H9 (cell line): ENCODE measurements at regions not wholly inside any gene's neighbourhood (a gene's known extent, or its start where the extent isn't known, plus 50 kb on each side); places are given as distances from the start of the nearest gene placed in this dataset.

ENCODE experiments used
- DNase-seq: peaks from one replicate; pipeline ENCODE4 v3.0.0-alpha.2; 2017
- H2AFZ ChIP-seq: one replicate; pipeline ENCODE4 v1.6.1; 2013; ENCODE audit warnings: mild to moderate bottlenecking, low read length, control low read depth, moderate library complexity
- H2AK5ac ChIP-seq: 2 replicates; pipeline ENCODE4 v1.6.1; 2013; ENCODE audit warnings: low read length, control low read depth, mixed read lengths; ENCODE audit not compliant: insufficient read length
- H2BK120ac ChIP-seq: one replicate; pipeline ENCODE4 v1.6.1; 2013; ENCODE audit warnings: low read depth, mild to moderate bottlenecking, low read length, control low read depth, inconsistent platforms; ENCODE audit not compliant: poor library complexity, severe bottlenecking
- H2BK12ac ChIP-seq: 2 replicates; pipeline ENCODE4 v1.6.1; 2013; ENCODE audit warnings: low read length, control low read depth, mixed read lengths, low read depth; ENCODE audit not compliant: insufficient read length
- H2BK15ac ChIP-seq: 2 replicates; pipeline ENCODE4 v1.6.1; 2013; ENCODE audit warnings: low read depth, low read length, control low read depth
- H2BK20ac ChIP-seq: one replicate; pipeline ENCODE4 v1.6.1; 2013; ENCODE audit warnings: low read depth, mild to moderate bottlenecking, low read length, control low read depth, inconsistent platforms; ENCODE audit not compliant: poor library complexity, severe bottlenecking
- H2BK5ac ChIP-seq: 2 replicates; pipeline ENCODE4 v1.6.1; 2013; ENCODE audit warnings: low read length, control low read depth, mixed read lengths; ENCODE audit not compliant: insufficient read length
- H3K14ac ChIP-seq: 2 replicates; pipeline ENCODE4 v1.6.1; 2013; ENCODE audit warnings: low read length, control low read depth; ENCODE audit not compliant: insufficient read depth
- H3K18ac ChIP-seq: 2 replicates; pipeline ENCODE4 v1.6.1; 2013; ENCODE audit warnings: low read depth, mild to moderate bottlenecking, mixed read lengths, low read length, control low read depth; ENCODE audit not compliant: insufficient read length
- H3K23ac ChIP-seq: 2 replicates; pipeline ENCODE4 v1.6.1; 2013; ENCODE audit warnings: low read length, control low read depth, mixed read lengths, low read depth; ENCODE audit not compliant: insufficient read length
- H3K23me2 ChIP-seq: 2 replicates; pipeline ENCODE4 v1.6.1; 2013; ENCODE audit warnings: low read depth, mild to moderate bottlenecking, mixed read lengths, low read length, control low read depth; ENCODE audit not compliant: insufficient read length, poor library complexity, severe bottlenecking
- H3K27ac ChIP-seq: 2 replicates; pipeline ENCODE4 v1.5.1; 2013; ENCODE audit warnings: low read length, control low read depth, mixed read lengths, low read depth; ENCODE audit not compliant: insufficient read length
- H3K27me3 ChIP-seq: 2 replicates; pipeline ENCODE4 v1.6.1; 2013; ENCODE audit warnings: low read length, control low read depth, inconsistent platforms; ENCODE audit not compliant: insufficient read depth
- H3K4ac ChIP-seq: 2 replicates; pipeline ENCODE4 v1.6.1; 2013; ENCODE audit warnings: low read depth, mild to moderate bottlenecking, control low read depth, inconsistent platforms, low read length, moderate library complexity
- H3K4me1 ChIP-seq: 2 replicates; pipeline ENCODE4 v1.6.1; 2013; ENCODE audit warnings: low read length, control low read depth, inconsistent platforms; ENCODE audit not compliant: insufficient read depth
- H3K4me2 ChIP-seq: 2 replicates; pipeline ENCODE4 v1.6.1; 2013; ENCODE audit warnings: low read length, control low read depth, mixed read lengths; ENCODE audit not compliant: insufficient read length, insufficient read depth
- H3K56ac ChIP-seq: 2 replicates; pipeline ENCODE4 v1.6.1; 2013; ENCODE audit warnings: low read depth, mild to moderate bottlenecking, mixed read lengths, low read length, control low read depth; ENCODE audit not compliant: insufficient read length
- H3K79me1 ChIP-seq: 2 replicates; pipeline ENCODE4 v1.6.1; 2013; ENCODE audit warnings: low read depth, mild to moderate bottlenecking, moderate library complexity, low read length, control low read depth, inconsistent platforms; ENCODE audit not compliant: insufficient read depth, poor library complexity, severe bottlenecking
- H3K79me2 ChIP-seq: 2 replicates; pipeline ENCODE4 v1.6.1; 2013; ENCODE audit warnings: low read length, control low read depth, inconsistent platforms; ENCODE audit not compliant: insufficient read depth
- H3K9ac ChIP-seq: 2 replicates; pipeline ENCODE4 v1.6.1; 2013; ENCODE audit warnings: low read length, control low read depth, mixed read lengths; ENCODE audit not compliant: insufficient read length; ENCODE audit errors: extremely low read depth
- H3K9me3 ChIP-seq: one replicate; pipeline ENCODE4 v1.6.1; 2013; ENCODE audit warnings: low read depth, low read length, inconsistent platforms; ENCODE audit not compliant: control insufficient read depth
- H3T11ph ChIP-seq: one replicate; pipeline ENCODE4 v1.6.1; 2013; ENCODE audit warnings: mild to moderate bottlenecking, low read length, control low read depth, inconsistent platforms
- H4K20me1 ChIP-seq: one replicate; pipeline ENCODE4 v1.6.1; 2013; ENCODE audit not compliant: control insufficient read depth, insufficient read length, insufficient read depth
- H4K5ac ChIP-seq: 2 replicates; pipeline ENCODE4 v1.6.1; 2013; ENCODE audit warnings: low read depth, mild to moderate bottlenecking, mixed read lengths, low read length, control low read depth; ENCODE audit not compliant: insufficient read length
- H4K8ac ChIP-seq: replicated peaks from 2 replicates; pipeline ENCODE4 v1.6.1; 2013; ENCODE audit warnings: low read length, control low read depth, mixed read lengths, low read depth; ENCODE audit not compliant: insufficient read length
- H4K91ac ChIP-seq: 2 replicates; pipeline ENCODE4 v1.6.1; 2013; ENCODE audit warnings: low read depth, mild to moderate bottlenecking, moderate library complexity, mixed read lengths, low read length, control low read depth; ENCODE audit not compliant: insufficient read length
- H3K27ac Mint-ChIP-seq, 3 experiments: 2 replicates in 2 of 3; 3 replicates in 1 of 3; pipeline ENCODE4 v1.8.0; 2020 to 2021; ENCODE audit warnings: mixed read lengths in 3 of 3, mild to moderate bottlenecking in 1 of 3, moderate library complexity in 1 of 3
- H3K27me3 Mint-ChIP-seq: 2 replicates; pipeline ENCODE4 v1.8.0; 2021; ENCODE audit warnings: low read depth, mild to moderate bottlenecking, moderate library complexity, mixed read lengths
- H3K36me3 Mint-ChIP-seq, 3 experiments: 2 replicates in 2 of 3; 3 replicates in 1 of 3; pipeline ENCODE4 v1.8.0; 2020 to 2021; ENCODE audit warnings: low read depth in 3 of 3, mixed read lengths in 3 of 3; ENCODE audit not compliant: insufficient read depth in 1 of 3
- H3K4me1 Mint-ChIP-seq, 2 experiments: 2 replicates each; pipeline ENCODE4 v1.8.0; 2020; ENCODE audit warnings: mixed read lengths in 2 of 2
- H3K4me3 Mint-ChIP-seq, 2 experiments: 2 replicates in 1 of 2; 3 replicates in 1 of 2; pipeline ENCODE4 v1.8.0; 2020 to 2021; ENCODE audit warnings: mild to moderate bottlenecking in 2 of 2, mixed read lengths in 2 of 2, moderate library complexity in 1 of 2
- H3K9me3 Mint-ChIP-seq, 2 experiments: 2 replicates in 1 of 2; 3 replicates in 1 of 2; pipeline ENCODE4 v1.8.0; 2020; ENCODE audit warnings: mild to moderate bottlenecking in 2 of 2, mixed read lengths in 2 of 2, moderate library complexity in 1 of 2
- CTCF ChIP-seq: fragments of 200-600 bp; sonication (generic); conservative IDR thresholded peaks from 3 replicates; pipeline ENCODE4 v1.8.0; 2021; ENCODE audit warnings: antibody characterized with exemption, mild to moderate bottlenecking
- WGBS: extraction: QIAGEN DNeasy Blood & Tissue Kit; methylation state at CpG from one replicate; pipeline ENCODE4 v1.1.7; 2013; ENCODE audit warnings: missing lambda C conversion rate, low lambda C conversion rate, mixed read lengths; ENCODE audit not compliant: insufficient read length; ENCODE audit errors: extremely low coverage; 5-methylcytosine and 5-hydroxymethylcytosine counted together

- no peak overlapping the region for H3K18ac ChIP-seq
- H3K56ac ChIP-seq, result no peak overlapping the region
- no peak overlapping the region for H3K4me2 ChIP-seq
- Mint-ChIP-seq H3K9me3 (no peaks in the 10 kb centered on the region), H3K27me3 (no peaks in the 10 kb centered on the region), H3K4me1 (no peaks in the 10 kb centered on the region), H3K4me3 (no peak overlapping the region), H3K36me3 (no peaks in the 10 kb centered on the region), H3K27ac (no peak overlapping the region)
- no peak overlapping the region for H3T11ph ChIP-seq
- H3K27me3 ChIP-seq, result no peaks in the 10 kb centered on the region
- no peak overlapping the region for H4K8ac ChIP-seq
- no peaks in the 10 kb centered on the region for H3K23me2 ChIP-seq
- H2AK5ac ChIP-seq, result no peak overlapping the region
- no peak for TF ChIP-seq CTCF
- H2BK5ac ChIP-seq, result no peak overlapping the region
- no peak overlapping the region for H2BK20ac ChIP-seq
- no peaks in the 10 kb centered on the region for H3K79me2 ChIP-seq
- no peaks in the 10 kb centered on the region for H4K20me1 ChIP-seq
- H3K4me1 ChIP-seq, result no peaks in the 10 kb centered on the region; the same call in 1 of the 2 replicates
- H3K79me1 ChIP-seq, result no peaks in the 10 kb centered on the region
- no peak overlapping the region for H2BK120ac ChIP-seq
- no peak overlapping the region for H2BK12ac ChIP-seq
- no peaks in the 10 kb centered on the region for H3K9me3 ChIP-seq
- H2AFZ ChIP-seq, result no peak overlapping the region
- H4K91ac ChIP-seq, result no peak overlapping the region
- no peak for DNase-seq
- H3K9ac ChIP-seq, result no peak overlapping the region
- WGBS, result no CpG with 5 or more reads among the region's 2 CpGs
- H3K27ac ChIP-seq, result no peak overlapping the region
- no peak overlapping the region for H4K5ac ChIP-seq
- no peak overlapping the region for H3K4ac ChIP-seq
- no peak overlapping the region for H2BK15ac ChIP-seq
- H3K14ac ChIP-seq, result no peak overlapping the region
- no peak overlapping the region for H3K23ac ChIP-seq
Measured at GRCh38 chr2:184444217-184444616, 154.1 kb upstream of the ZNF804A start.
